Endothelial cell of umbilical vein (primary cell): ENCODE measurements at regions not wholly inside any gene's neighbourhood (a gene's known extent, or its start where the extent isn't known, plus 50 kb on each side); places are given as distances from the start of the nearest gene placed in this dataset.

Experiments used
- BruUV-seq: library from RNA; stranded (reverse); fragments of 400-500 nt; replicated peaks from 2 replicates; lab custom pipeline; 2021; lab: Mats Ljungman, UMichigan
- CTCF ChIA-PET: fragments of 300-600, 350-600 bp; sonication (Branson Sonifier 250); formaldehyde crosslinking; loops from one replicate; lab custom pipeline; 2021; ENCODE audit warnings: antibody characterized with exemption, inconsistent platforms; lab: Charles Lee
- POLR2A ChIA-PET: fragments of 300-600, 350-600 bp; sonication (Branson Sonifier 250); formaldehyde crosslinking; loops from one replicate; lab custom pipeline; 2021; ENCODE audit warnings: antibody characterized with exemption, inconsistent platforms; lab: Charles Lee
- DNase-seq: peaks from one replicate; pipeline ENCODE4 v3.0.0-alpha.2; 2011; ENCODE audit warnings: low read depth, low spot score
- FAIRE-seq: peaks from 2 replicates; lab custom pipeline; 2011; peaks lifted over from hg19 to GRCh38; lab: Jason Lieb, UNC
- H2AFZ ChIP-seq: 2 replicates; pipeline ENCODE4 v1.6.0; 2012; ENCODE audit warnings: low read depth, low read length, control low read depth, inconsistent platforms
- H3K27ac ChIP-seq: 2 replicates; pipeline ENCODE4 v1.5.1; 2011; ENCODE audit warnings: low read depth, mild to moderate bottlenecking, control low read depth, low read length, moderate library complexity; ENCODE audit not compliant: insufficient read depth
- H3K27me3 ChIP-seq, 2 experiments: 2 replicates each; pipeline versions ENCODE4 v1.6.0 to v1.6.1; 2011; ENCODE audit warnings: low read length in 2 of 2, mixed read lengths in 1 of 2; ENCODE audit not compliant: control insufficient read depth in 2 of 2, insufficient read depth in 2 of 2
- H3K36me3 ChIP-seq, 2 experiments: 2 replicates in 1 of 2; 3 replicates in 1 of 2; pipeline ENCODE4 v1.5.1; 2011; ENCODE audit warnings: low read length in 2 of 2, mild to moderate bottlenecking in 1 of 2, moderate library complexity in 1 of 2; ENCODE audit not compliant: control insufficient read depth in 2 of 2, insufficient read depth in 2 of 2; ENCODE audit errors: extremely low read depth in 1 of 2
- H3K4me1 ChIP-seq: 3 replicates; pipeline ENCODE4 v1.5.1; 2011; ENCODE audit warnings: mild to moderate bottlenecking, low read length; ENCODE audit not compliant: control insufficient read depth, insufficient read depth; ENCODE audit errors: extremely low read depth
- H3K4me2 ChIP-seq: 2 replicates; pipeline ENCODE4 v1.6.1; 2011; ENCODE audit warnings: low read length, control low read depth, mixed read lengths; ENCODE audit not compliant: insufficient read depth
- H3K4me3 ChIP-seq, 3 experiments: fragments of 200-600 bp in 1 of 3; sonication (generic), shearing (Covaris generic) in 1 of 3; replicated peaks in 1 of 3; 2 replicates each; pipeline ENCODE4 v1.5.1; 2011 to 2016; ENCODE audit warnings: control low read depth in 3 of 3, low read length in 3 of 3, mild to moderate bottlenecking in 2 of 3, inconsistent platforms in 1 of 3, low read depth in 1 of 3, moderate library complexity in 1 of 3; ENCODE audit not compliant: insufficient read depth in 1 of 3
- H3K79me2 ChIP-seq: 2 replicates; pipeline ENCODE4 v1.6.0; 2012; ENCODE audit warnings: low read length, inconsistent platforms; ENCODE audit not compliant: control insufficient read depth, insufficient read depth
- H3K9ac ChIP-seq: replicated peaks from 2 replicates; pipeline ENCODE3; 2011; ENCODE audit warnings: low read length, control low read depth; ENCODE audit not compliant: insufficient read depth; ENCODE audit errors: extremely low read depth
- H3K9me1 ChIP-seq: replicated peaks from 3 replicates; pipeline ENCODE4 v1.6.0; 2011; ENCODE audit warnings: mild to moderate bottlenecking, low read length; ENCODE audit not compliant: control insufficient read depth, insufficient read depth; ENCODE audit errors: extremely low read depth
- H3K9me3 ChIP-seq: replicated peaks from 2 replicates; pipeline ENCODE4 v1.5.1; 2012; ENCODE audit warnings: low read length, inconsistent platforms; ENCODE audit not compliant: control insufficient read depth, insufficient read depth
- H4K20me1 ChIP-seq: replicated peaks from 2 replicates; pipeline ENCODE3; 2011; ENCODE audit warnings: mild to moderate bottlenecking, low read length; ENCODE audit not compliant: control insufficient read depth, insufficient read depth; ENCODE audit errors: extremely low read depth
- EZH2 ChIP-seq: IDR thresholded peaks from 2 replicates; pipeline ENCODE4 v1.6.1; 2012; ENCODE audit warnings: borderline replicate concordance, low read depth, mild to moderate bottlenecking, moderate library complexity, low read length, inconsistent platforms; ENCODE audit not compliant: severe bottlenecking
- FOS ChIP-seq: IDR thresholded peaks from 2 replicates; pipeline ENCODE4 v1.6.1; 2011; ENCODE audit warnings: mild to moderate bottlenecking, low read length, moderate library complexity, borderline replicate concordance; ENCODE audit not compliant: insufficient read depth
- GATA2 ChIP-seq: IDR thresholded peaks from 2 replicates; pipeline ENCODE4 v1.7.0; 2011; ENCODE audit warnings: low read depth, mild to moderate bottlenecking, moderate library complexity, mixed read lengths, low read length; ENCODE audit not compliant: insufficient read length, insufficient read depth
- JUN ChIP-seq: IDR thresholded peaks from 2 replicates; pipeline ENCODE4 v1.6.1; 2011; ENCODE audit warnings: borderline replicate concordance, low read depth; ENCODE audit not compliant: insufficient read length, insufficient read depth
- MYC ChIP-seq: IDR thresholded peaks from one replicate; pipeline ENCODE4 v1.6.1; 2011; ENCODE audit warnings: mild to moderate bottlenecking, low read depth, low read length
- POLR2A ChIP-seq: IDR thresholded peaks from 2 replicates; pipeline ENCODE4 v1.6.1; 2012; ENCODE audit warnings: low read depth, mild to moderate bottlenecking, control low read depth, low read length
- POLR2AphosphoS5 ChIP-seq: IDR thresholded peaks from 2 replicates; pipeline ENCODE4 v1.6.1; 2012; ENCODE audit warnings: low read depth, mild to moderate bottlenecking, control low read depth, low read length, moderate library complexity; ENCODE audit not compliant: insufficient read depth
- dilution Hi-C: fragments of 300-500 bp; cut with MboI; formaldehyde crosslinking; loops from one replicate; pipeline ENCODE4 v1.15.0; 2019; ENCODE audit warnings: low sequenced_read_pairs; ENCODE audit not compliant: extremely low pct_ligation_motif_present
- intact Hi-C: fragments of 100-400 bp; cut with micrococcal nuclease; formaldehyde crosslinking; loops from one replicate; pipeline ENCODE4 v1.10.0; 2022
- TF ChIP-seq, protein P1 (sequence below): IDR thresholded peaks from 2 replicates; pipeline ENCODE4 v1.6.1; 2011; ENCODE audit not compliant: insufficient read depth, insufficient read length
- TF ChIP-seq, protein P2 (sequence below), 2 donors: IDR thresholded peaks; 1 replicate in 1 of 2; 2 replicates in 1 of 2; pipeline ENCODE4 v1.5.1; 2011; ENCODE audit warnings: low read length in 2 of 2, mild to moderate bottlenecking in 2 of 2, moderate library complexity in 2 of 2, control low read depth in 1 of 2, inconsistent platforms in 1 of 2, low read depth in 1 of 2; ENCODE audit not compliant: insufficient read depth in 1 of 2; ENCODE audit errors: extremely low read depth in 1 of 2

DNA sequence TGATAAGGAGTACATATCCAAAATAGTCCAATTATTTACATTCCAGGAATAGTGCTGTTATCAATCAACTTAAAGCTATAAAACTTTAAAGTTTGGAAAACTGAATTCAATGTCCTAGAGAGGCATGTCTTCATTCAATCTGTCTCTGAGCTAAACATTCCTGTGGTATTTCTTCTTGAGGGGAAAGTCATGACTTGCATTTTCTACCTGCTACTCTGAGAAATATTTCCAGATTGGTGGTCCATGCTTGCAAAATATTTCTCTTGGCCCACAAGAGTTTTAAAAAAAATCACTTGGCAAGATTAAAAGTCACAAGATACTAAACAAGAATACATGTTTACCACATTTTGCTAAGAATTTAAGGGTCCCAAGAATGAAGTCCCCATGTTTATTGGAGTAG lies 63.6 kb upstream of the HGF start:
- POLR2A ChIA-PET, result no interaction called here
- Histone ChIP-seq H4K20me1 (no peaks in the 10 kb centered on the region), H3K9me3 (no peaks in the 10 kb centered on the region), H3K79me2 (no peaks in the 10 kb centered on the region), H3K27me3 (no peaks in the 10 kb centered on the region), H3K27ac (no peak overlapping the region), H3K36me3 (no peaks in the 10 kb centered on the region), H3K9me1 (no peaks in the 10 kb centered on the region), H3K4me2 (no peak overlapping the region), H3K4me1 (no peaks in the 10 kb centered on the region), H3K4me3 (no peak overlapping the region), H2AFZ (no peak overlapping the region), H3K9ac (no peak overlapping the region)
- dilution Hi-C loops (no loop called here), intact Hi-C loops (no loop called here)
- no TSS peak for BruUV-seq
- FAIRE-seq, result no peak
- TF ChIP-seq POLR2AphosphoS5, result no peak
- TF ChIP-seq POLR2A, result no peak
- no peak for TF ChIP-seq EZH2
- TF ChIP-seq FOS, result no peak
- no peak for TF ChIP-seq JUN
- no peak for TF ChIP-seq MYC
- TF ChIP-seq GATA2, result no peak
- TF ChIP-seq, protein P1, sequence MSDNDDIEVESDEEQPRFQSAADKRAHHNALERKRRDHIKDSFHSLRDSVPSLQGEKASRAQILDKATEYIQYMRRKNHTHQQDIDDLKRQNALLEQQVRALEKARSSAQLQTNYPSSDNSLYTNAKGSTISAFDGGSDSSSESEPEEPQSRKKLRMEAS, result no peak
- TF ChIP-seq, protein P2, sequence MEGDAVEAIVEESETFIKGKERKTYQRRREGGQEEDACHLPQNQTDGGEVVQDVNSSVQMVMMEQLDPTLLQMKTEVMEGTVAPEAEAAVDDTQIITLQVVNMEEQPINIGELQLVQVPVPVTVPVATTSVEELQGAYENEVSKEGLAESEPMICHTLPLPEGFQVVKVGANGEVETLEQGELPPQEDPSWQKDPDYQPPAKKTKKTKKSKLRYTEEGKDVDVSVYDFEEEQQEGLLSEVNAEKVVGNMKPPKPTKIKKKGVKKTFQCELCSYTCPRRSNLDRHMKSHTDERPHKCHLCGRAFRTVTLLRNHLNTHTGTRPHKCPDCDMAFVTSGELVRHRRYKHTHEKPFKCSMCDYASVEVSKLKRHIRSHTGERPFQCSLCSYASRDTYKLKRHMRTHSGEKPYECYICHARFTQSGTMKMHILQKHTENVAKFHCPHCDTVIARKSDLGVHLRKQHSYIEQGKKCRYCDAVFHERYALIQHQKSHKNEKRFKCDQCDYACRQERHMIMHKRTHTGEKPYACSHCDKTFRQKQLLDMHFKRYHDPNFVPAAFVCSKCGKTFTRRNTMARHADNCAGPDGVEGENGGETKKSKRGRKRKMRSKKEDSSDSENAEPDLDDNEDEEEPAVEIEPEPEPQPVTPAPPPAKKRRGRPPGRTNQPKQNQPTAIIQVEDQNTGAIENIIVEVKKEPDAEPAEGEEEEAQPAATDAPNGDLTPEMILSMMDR (IDR thresholded peaks at IDR 0.05; ENCODE audit: extremely low read depth in 1 of 2, insufficient read depth in 1 of 2, low read depth in 1 of 2, low read length in 2 of 2), result no peak
- DNase-seq, result no peak
- CTCF ChIA-PET, result no interaction called here
